Activated CD4-positive, alpha-beta T cell treated with anti-CD3 and anti-CD28 coated beads, Interleukin-10, Interleukin-2, amounts not matched to agents 100 ng/mL and 50 ng/mL, durations not matched to agents 16 hours and 8 hours (primary cell): ENCODE measurements at regions not wholly inside any gene's neighbourhood (a gene's known extent, or its start where the extent isn't known, plus 50 kb on each side); places are given as distances from the start of the nearest gene placed in this dataset.
"Not testable (repeated sequence)": the region's sequence is repeated elsewhere in the genome, so short reads cannot be mapped to it uniquely, and the experiment has no call there.

Source experiments
- DNase-seq: peaks from one replicate; pipeline ENCODE4 v3.0.0-alpha.2; 2020

GRCh38 chr10:111273235-111273634 is 196.4 kb downstream of the ADRA2A start:
- DNase-seq, result no peak

GRCh38 chr10:111273635-111274034 is 196.8 kb downstream of the ADRA2A start:
- DNase-seq, result no peak

DNA sequence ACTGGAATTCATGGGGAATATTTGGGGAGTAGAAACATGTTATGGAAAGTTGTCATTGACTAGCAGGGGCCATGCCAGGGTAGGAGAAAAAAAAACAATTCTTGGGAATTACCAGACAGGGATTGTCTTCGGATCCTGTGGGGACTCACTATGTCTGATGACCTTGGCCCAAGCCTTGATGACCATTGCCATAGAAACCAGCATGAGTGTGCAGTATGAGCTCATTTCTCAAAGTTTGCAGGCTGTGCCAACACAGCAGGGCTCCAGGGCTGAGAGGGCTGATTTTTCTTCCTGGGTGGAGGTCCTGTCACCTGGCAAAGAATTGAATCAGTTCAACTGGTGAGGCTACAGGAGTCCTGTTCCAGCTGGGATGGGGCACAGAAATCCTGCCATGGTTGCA is 198.3 kb downstream of the ADRA2A start:
- DNase-seq, result no peak

GRCh38 chr10:111277661-111278060 is 200.8 kb downstream of the ADRA2A start:
- DNase-seq, result no peak

- DNase-seq, result no peak
Measured at GRCh38 chr10:111278266-111278665, 201.4 kb downstream of the ADRA2A start.

- DNase-seq, result no peak
Measured at GRCh38 chr10:111281516-111281915, 204.7 kb downstream of the ADRA2A start.

GRCh38 chr10:111289461-111289860 is 212.6 kb downstream of the ADRA2A start:
- no peak for DNase-seq

- no peak for DNase-seq
Measured at GRCh38 chr10:111290649-111291048, 213.8 kb downstream of the ADRA2A start.

DNA sequence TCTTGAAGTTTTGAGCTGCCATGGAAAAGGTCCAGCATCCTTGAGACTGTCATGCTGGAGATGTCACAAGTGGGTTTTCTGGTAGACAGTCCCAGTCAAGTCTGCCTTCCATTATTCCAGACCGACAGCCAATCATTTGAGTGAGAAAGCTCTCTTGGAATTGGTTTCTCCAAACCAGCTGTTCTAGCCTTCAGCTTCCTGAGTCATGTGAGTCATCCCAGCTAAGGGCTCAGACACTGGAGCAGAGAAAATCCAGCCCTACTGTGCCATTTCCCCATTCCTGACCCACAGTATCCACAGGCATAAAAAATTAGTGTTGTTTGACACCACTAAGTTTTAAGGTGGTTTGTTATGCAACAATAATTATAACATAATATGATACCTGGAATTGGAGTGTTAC is 219.0 kb downstream of the ADRA2A start:
- DNase-seq, result no peak

DNA sequence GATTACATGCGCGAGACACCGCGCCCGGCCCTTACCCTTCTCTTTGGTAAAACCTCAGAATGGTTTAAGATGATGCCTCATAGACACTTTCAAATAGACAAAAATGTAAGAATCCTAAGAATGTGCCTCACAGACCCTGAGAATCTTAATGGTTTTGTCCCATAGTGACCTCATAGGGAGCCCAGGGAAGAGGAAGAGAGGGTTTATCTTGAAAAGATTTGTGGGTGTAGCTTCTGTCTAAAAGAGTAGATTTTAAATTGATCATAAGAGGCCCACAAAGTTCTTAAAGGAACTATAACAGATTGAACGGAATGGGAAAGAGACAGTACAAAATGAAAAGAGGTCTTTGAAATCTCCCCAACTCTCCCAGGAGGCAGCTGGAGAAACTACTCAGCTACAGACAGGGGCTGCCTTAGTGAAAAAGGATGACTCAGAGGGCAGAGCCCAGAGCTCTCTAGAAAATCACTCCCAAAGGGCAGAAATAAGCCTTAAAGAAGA is 220.6 kb downstream of the ADRA2A start:
- no peak for DNase-seq

DNA sequence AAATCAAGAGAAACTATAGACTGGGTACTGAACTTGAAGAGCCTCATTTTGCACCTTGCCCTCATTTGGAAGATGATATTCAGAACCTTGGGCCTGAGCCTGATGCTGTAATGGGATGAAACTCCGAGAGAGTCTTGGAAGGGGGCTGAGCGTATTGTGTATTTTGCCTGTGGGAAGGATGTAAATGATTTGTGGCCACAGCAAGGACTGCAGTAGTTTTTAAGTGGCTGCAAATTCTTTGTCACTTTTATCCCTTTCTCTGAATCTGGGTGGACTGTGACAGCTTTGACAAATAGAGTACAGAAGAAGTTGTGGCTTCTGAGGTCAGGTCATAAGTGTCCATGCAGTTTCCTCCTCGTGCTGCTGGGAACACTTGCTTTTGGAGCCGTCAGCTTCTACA is 221.2 kb downstream of the ADRA2A start:
- no peak for DNase-seq

DNA sequence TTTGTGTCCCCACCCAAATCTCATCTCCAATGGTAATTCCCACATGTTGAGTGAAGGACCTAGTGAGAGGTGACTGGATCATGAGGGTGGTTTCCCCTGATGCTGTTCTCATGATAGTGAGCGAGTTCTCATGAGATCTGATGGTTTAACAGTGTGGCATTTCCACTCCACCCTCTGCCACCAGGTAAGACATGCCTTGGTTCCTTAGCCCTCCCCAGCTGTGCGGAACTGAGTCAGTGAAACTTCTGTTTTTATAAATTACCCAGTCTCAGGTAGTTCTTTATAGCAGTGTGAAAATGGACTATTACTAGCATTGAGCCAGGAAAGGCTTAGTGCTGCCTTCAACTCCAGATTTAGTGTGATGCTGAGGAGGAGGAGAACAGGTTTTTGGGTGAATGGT is 222.2 kb downstream of the ADRA2A start:
- no peak for DNase-seq

DNA sequence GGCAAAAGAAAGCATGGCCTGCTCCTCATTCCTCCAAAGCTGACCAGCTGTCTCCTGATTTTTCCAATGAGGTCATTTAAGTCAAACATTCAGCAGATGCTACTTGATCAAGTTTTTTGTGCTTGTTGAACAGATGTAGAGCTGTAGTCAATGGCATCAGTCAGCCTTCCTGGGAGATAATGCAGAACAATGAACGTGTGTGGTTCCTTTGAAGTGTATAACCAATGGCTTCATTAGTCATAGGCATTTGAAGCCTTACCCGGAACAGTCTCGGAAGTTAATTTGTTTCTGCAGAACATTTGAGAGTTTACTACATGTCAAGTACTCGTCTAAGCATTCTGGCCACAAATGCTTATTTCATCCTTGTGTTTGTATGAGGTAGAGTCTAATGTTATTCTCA is 227.1 kb downstream of the ADRA2A start:
- DNase-seq, result no peak

GRCh38 chr10:111316722-111317212 is 239.9 kb downstream of the ADRA2A start:
- no peak for DNase-seq

DNA sequence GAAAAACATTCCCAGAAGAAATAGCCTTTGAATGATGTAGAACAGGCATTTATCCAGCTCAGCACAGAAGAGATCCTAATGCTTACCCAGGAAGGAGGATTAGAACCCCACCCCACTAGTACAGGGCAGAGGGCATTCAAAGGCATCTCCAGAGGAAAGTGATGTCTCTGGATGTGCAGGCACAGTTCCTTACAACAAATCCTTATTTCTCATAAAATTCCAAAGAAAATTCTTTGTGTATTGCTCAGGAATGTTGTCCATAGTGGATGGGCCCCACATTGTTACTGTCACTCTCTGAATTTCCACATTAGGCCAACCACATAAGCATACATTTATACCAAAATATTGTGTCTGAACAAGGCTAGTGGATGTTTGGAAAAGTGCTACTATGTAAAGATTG is 243.0 kb downstream of the ADRA2A start:
- DNase-seq, result no peak

GRCh38 chr10:111323389-111323966 is 246.6 kb downstream of the ADRA2A start:
- DNase-seq, result no peak

GRCh38 chr10:111332174-111332573 is 255.3 kb downstream of the ADRA2A start:
- not testable (repeated sequence) for DNase-seq

DNA sequence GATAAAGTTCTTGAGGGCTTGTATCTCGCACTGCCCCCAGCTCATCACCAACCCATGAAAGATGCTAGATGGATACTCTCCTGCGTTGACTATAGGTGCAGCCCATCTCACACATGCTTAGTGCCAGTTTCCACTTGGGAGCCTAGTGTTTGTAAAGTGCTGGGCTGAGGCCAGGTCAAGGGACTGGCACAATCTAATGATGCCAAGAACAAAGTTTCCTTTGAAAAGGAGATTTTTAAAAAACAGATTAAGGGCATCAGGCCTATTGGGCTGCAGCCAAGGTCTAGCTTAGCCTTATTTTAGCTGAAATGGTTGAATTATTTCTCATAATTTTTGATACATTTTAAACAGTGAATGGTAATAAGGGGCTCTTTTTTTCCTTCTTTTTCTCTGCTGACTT is 259.0 kb downstream of the ADRA2A start:
- no peak for DNase-seq

- DNase-seq, result no peak
Measured at GRCh38 chr10:111338035-111338434, 261.2 kb downstream of the ADRA2A start.

- DNase-seq, result no peak
Measured at GRCh38 chr10:111338805-111339204, 262.0 kb downstream of the ADRA2A start.

- no peak for DNase-seq
Measured at GRCh38 chr10:111344804-111345203, 268.0 kb downstream of the ADRA2A start.

- no peak for DNase-seq
Measured at GRCh38 chr10:111347386-111348013, 270.7 kb downstream of the ADRA2A start.

DNA sequence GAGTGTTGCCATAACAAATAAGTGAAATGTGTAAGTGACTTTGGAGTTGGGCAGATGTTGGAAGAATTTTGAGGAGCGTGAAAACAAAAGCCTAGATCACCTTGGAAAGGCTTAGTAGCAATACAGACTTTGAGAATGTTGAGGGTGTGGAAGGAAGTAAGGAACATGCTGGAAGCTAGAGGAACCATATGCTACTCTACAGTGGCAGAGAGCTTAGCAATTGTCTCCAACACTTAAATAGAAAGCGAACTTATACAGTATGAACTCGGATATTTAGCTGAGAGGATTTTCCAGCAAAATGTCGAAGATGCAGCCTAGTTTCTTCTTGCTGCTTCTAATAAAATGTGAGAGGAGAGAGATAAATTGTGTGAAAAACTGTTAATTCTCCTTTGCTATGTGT is 271.2 kb downstream of the ADRA2A start:
- DNase-seq, result no peak

- no peak for DNase-seq
Measured at GRCh38 chr10:111354859-111355258, 278.0 kb downstream of the ADRA2A start.

DNA sequence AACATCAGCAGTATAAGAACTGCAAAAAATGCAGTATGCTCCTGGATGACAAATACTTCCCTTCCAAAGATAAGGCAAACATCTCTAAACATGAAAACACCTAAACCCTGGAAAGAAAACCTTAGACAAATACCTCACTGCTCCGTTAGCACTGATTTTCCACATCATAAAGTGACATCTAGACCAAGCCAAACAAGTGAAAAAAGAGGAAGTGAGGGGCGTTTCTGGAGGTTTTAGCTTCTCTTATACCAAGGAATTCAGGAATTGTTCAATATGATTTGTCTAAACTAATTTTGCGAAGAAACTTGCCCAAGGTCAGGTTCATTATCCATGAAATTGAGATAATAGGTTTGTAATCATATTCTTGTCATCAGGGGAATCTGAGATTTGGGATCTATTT is 279.7 kb downstream of the ADRA2A start:
- DNase-seq, result no peak
